RCC 7860 (cell line): ENCODE measurements at regions not wholly inside any gene's neighbourhood (a gene's known extent, or its start where the extent isn't known, plus 50 kb on each side); places are given as distances from the start of the nearest gene placed in this dataset.

Experiments
- DNase-seq: peaks from one replicate; pipeline ENCODE4 v3.0.0-alpha.2; 2015; ENCODE audit warnings: low spot score
- FAIRE-seq: peaks from 2 replicates; lab custom pipeline; 2012; peaks lifted over from hg19 to GRCh38; lab: Jason Lieb, UNC

- DNase-seq (no peak), FAIRE-seq (no peak)
Measured at GRCh38 chr16:48487287-48487686, 102.1 kb upstream of the SIAH1 start.

GRCh38 chr16:48481772-48482171 lies 96.6 kb upstream of the SIAH1 start:
- DNase-seq (no peak), FAIRE-seq (no peak)

- no peak for FAIRE-seq
- no peak for DNase-seq
Measured at GRCh38 chr16:48481211-48481610, 96.0 kb upstream of the SIAH1 start.

- no peak for DNase-seq
- no peak for FAIRE-seq
Measured at GRCh38 chr16:48479955-48480354, 94.7 kb upstream of the SIAH1 start.

- FAIRE-seq: no peak
- no peak for DNase-seq
Measured at GRCh38 chr16:48479329-48479728, 94.1 kb upstream of the SIAH1 start.

- FAIRE-seq: no peak
- no peak for DNase-seq
Measured at GRCh38 chr16:48478393-48478792, 93.2 kb upstream of the SIAH1 start.

GRCh38 chr16:48471435-48471834 lies 86.2 kb upstream of the SIAH1 start:
- no peak for FAIRE-seq
- DNase-seq: no peak

- FAIRE-seq: no peak
- no peak for DNase-seq
Measured at GRCh38 chr16:48462106-48462740, 77.0 kb upstream of the SIAH1 start.

GRCh38 chr16:48459167-48459566 lies 74.0 kb upstream of the SIAH1 start:
- no peak for FAIRE-seq
- no peak for DNase-seq

GRCh38 chr16:48454051-48454450 lies 68.8 kb upstream of the SIAH1 start:
- FAIRE-seq: no peak
- no peak for DNase-seq

- FAIRE-seq: no peak
- DNase-seq: no peak
Measured at GRCh38 chr16:48452991-48453760, 68.0 kb upstream of the SIAH1 start.

GRCh38 chr16:48451323-48451722 lies 66.1 kb upstream of the SIAH1 start:
- DNase-seq (no peak), FAIRE-seq (no peak)

- FAIRE-seq (no peak), DNase-seq (no peak)
Measured at GRCh38 chr16:48450367-48450766, 65.2 kb upstream of the SIAH1 start.

GRCh38 chr16:48448841-48449481 lies 63.7 kb upstream of the SIAH1 start:
- DNase-seq: no peak
- no peak for FAIRE-seq

- no peak for DNase-seq
- no peak for FAIRE-seq
Measured at GRCh38 chr16:48447940-48448536, 62.8 kb upstream of the SIAH1 start.

- DNase-seq (no peak), FAIRE-seq (no peak)
Measured at GRCh38 chr16:48447428-48447827, 62.2 kb upstream of the SIAH1 start.

GRCh38 chr16:48446534-48446920 lies 61.3 kb upstream of the SIAH1 start:
- no peak for FAIRE-seq
- no peak for DNase-seq

- no peak for FAIRE-seq
- no peak for DNase-seq
Measured at GRCh38 chr16:48445782-48446533, 60.7 kb upstream of the SIAH1 start.

GRCh38 chr16:48444574-48444973 lies 59.4 kb upstream of the SIAH1 start:
- DNase-seq: peak; percentile 81
- peak; percentile 77 for FAIRE-seq

- DNase-seq (no peak), FAIRE-seq (no peak)
Measured at GRCh38 chr16:48442379-48442778, 57.2 kb upstream of the SIAH1 start.

GRCh38 chr16:48441863-48442279 lies 56.7 kb upstream of the SIAH1 start:
- DNase-seq: no peak
- no peak for FAIRE-seq
